Ishikawa (cell line): ENCODE measurements at regions not wholly inside any gene's neighbourhood (a gene's known extent, or its start where the extent isn't known, plus 50 kb on each side); places are given as distances from the start of the nearest gene placed in this dataset.

ENCODE experiments used
- CEBPB ChIP-seq: IDR thresholded peaks from 2 replicates; pipeline ENCODE4 v1.6.1; 2012
- CREB1 ChIP-seq: IDR thresholded peaks from 2 replicates; pipeline ENCODE4 v1.6.1; 2012; ENCODE audit warnings: low read depth
- EGR1 ChIP-seq: IDR thresholded peaks from 2 replicates; pipeline ENCODE4 v1.6.1; 2012
- EP300 ChIP-seq: IDR thresholded peaks from 2 replicates; pipeline ENCODE4 v1.6.1; 2012; ENCODE audit warnings: borderline replicate concordance
- FOXM1 ChIP-seq: IDR thresholded peaks from 2 replicates; pipeline ENCODE4 v1.6.1; 2012; ENCODE audit warnings: low read depth, borderline replicate concordance
- NFIC ChIP-seq: IDR thresholded peaks from 2 replicates; pipeline ENCODE4 v1.6.1; 2012
- RAD21 ChIP-seq: IDR thresholded peaks from 2 replicates; pipeline ENCODE4 v1.6.1; 2012; ENCODE audit warnings: low read depth
- TAF1 ChIP-seq: IDR thresholded peaks from 2 replicates; pipeline ENCODE4 v1.6.1; 2012; ENCODE audit warnings: low read depth, mild to moderate bottlenecking
- TCF12 ChIP-seq: IDR thresholded peaks from 2 replicates; pipeline ENCODE4 v1.6.1; 2012; ENCODE audit warnings: low read depth
- TEAD4 ChIP-seq: IDR thresholded peaks from 2 replicates; pipeline ENCODE4 v1.6.1; 2012
- YY1 ChIP-seq: IDR thresholded peaks from 2 replicates; pipeline ENCODE4 v1.6.1; 2012; ENCODE audit warnings: low read depth
- ZBTB7A ChIP-seq: IDR thresholded peaks from 2 replicates; pipeline ENCODE4 v1.6.1; 2012; ENCODE audit warnings: low read depth
- TF ChIP-seq, protein P1 (sequence below): IDR thresholded peaks from 2 replicates; pipeline ENCODE4 v1.6.1; 2012; ENCODE audit warnings: low read depth, mild to moderate bottlenecking
- TF ChIP-seq, protein P2 (sequence below): IDR thresholded peaks from 2 replicates; pipeline ENCODE4 v1.6.1; 2012
- TF ChIP-seq, protein P3 (sequence below): IDR thresholded peaks from 2 replicates; pipeline ENCODE4 v1.6.1; 2012

DNA sequence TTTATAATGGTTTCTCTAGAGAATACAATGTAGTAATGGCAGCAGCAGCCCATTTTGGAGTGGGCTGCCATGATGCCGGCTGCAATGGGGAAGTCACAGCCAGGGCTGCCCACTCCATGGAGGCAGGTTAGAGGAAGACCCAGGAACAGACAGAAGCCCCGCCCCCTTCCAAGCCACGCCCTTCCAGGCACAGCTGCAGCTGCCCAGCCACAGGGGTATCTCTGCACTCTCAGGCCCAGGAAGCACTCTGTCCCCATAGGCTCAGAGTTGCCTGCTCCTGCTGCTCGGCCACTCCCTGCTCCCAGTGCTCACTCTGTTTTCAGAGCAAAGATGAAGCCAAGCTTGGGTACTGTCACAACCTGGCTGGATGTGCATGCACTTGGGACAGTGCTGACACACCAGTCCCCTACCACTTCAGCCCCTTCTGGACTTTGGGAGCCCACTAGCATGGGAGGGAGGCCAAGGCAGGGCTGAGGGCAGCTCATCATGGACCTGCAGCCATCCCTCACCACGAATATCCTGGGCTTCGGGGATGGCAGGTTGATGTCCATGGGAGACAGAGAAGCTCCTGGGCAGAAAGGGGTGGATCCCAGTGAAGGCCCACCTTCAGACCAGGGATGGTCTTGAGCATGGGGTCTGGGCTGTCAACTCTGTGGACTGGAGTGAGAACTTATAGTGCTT lies 1224.2 kb downstream of the SLITRK5 start:
- TF ChIP-seq TCF12 (no peak), CREB1 (no peak), EGR1 (no peak), FOXM1 (no peak)

DNA sequence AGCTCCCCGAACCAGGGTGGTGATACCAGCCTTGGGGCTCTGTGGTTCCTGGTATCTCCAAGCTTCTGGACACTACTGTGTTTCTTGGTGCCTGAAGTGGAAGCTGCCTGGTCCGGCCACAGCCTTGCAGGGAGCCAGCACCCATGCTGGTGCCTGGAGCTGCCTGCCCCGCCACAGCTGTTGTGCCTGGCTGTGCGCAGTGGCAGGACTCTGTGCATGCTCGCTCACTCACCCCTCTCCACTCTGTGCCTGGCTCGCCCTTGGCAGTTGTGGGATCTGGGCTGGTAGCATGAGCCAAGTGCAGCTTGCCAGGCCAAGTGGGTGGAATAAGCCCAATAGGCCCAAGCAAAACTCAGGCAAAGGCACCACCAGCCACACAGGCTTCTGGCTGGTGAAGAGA lies 1225.3 kb downstream of the SLITRK5 start:
- TF ChIP-seq ZBTB7A (no peak), TCF12 (no peak), CREB1 (no peak), FOXM1 (no peak), RAD21 (no peak), TEAD4 (no peak), NFIC (no peak), EGR1 (no peak), YY1 (no peak), CEBPB (no peak), EP300 (no peak), TAF1 (no peak)
- TF ChIP-seq, protein P1, sequence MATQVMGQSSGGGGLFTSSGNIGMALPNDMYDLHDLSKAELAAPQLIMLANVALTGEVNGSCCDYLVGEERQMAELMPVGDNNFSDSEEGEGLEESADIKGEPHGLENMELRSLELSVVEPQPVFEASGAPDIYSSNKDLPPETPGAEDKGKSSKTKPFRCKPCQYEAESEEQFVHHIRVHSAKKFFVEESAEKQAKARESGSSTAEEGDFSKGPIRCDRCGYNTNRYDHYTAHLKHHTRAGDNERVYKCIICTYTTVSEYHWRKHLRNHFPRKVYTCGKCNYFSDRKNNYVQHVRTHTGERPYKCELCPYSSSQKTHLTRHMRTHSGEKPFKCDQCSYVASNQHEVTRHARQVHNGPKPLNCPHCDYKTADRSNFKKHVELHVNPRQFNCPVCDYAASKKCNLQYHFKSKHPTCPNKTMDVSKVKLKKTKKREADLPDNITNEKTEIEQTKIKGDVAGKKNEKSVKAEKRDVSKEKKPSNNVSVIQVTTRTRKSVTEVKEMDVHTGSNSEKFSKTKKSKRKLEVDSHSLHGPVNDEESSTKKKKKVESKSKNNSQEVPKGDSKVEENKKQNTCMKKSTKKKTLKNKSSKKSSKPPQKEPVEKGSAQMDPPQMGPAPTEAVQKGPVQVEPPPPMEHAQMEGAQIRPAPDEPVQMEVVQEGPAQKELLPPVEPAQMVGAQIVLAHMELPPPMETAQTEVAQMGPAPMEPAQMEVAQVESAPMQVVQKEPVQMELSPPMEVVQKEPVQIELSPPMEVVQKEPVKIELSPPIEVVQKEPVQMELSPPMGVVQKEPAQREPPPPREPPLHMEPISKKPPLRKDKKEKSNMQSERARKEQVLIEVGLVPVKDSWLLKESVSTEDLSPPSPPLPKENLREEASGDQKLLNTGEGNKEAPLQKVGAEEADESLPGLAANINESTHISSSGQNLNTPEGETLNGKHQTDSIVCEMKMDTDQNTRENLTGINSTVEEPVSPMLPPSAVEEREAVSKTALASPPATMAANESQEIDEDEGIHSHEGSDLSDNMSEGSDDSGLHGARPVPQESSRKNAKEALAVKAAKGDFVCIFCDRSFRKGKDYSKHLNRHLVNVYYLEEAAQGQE = no peak
- TF ChIP-seq, protein P2, sequence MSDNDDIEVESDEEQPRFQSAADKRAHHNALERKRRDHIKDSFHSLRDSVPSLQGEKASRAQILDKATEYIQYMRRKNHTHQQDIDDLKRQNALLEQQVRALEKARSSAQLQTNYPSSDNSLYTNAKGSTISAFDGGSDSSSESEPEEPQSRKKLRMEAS = no peak
- TF ChIP-seq, protein P3, sequence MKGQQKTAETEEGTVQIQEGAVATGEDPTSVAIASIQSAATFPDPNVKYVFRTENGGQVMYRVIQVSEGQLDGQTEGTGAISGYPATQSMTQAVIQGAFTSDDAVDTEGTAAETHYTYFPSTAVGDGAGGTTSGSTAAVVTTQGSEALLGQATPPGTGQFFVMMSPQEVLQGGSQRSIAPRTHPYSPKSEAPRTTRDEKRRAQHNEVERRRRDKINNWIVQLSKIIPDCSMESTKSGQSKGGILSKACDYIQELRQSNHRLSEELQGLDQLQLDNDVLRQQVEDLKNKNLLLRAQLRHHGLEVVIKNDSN = no peak

DNA sequence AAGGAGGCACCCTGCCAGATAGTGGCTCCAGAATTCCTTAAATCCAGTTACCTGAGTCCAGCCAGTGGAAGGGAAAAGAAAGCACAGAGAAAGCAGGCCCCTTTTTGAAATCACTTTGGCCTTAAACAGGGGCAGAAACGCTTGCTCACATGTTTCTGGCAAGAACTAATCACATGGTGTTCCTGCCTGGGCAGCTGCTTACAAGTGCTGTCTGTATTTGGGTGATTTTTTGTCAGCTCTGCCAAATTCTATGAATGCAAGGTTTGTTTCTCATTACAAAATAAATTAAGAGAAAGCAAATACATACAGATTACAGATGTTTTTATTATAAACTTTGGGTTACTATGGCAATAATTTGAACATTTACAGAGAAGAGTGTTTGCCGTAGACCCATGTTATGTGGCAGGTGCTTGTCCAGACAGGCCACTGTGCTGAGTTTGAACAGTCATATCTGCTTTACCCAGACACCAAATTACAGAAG lies 1237.8 kb downstream of the SLITRK5 start:
- TF ChIP-seq FOXM1 (no peak), ZBTB7A (no peak), EGR1 (no peak)
- TF ChIP-seq, protein P1 = no peak

DNA sequence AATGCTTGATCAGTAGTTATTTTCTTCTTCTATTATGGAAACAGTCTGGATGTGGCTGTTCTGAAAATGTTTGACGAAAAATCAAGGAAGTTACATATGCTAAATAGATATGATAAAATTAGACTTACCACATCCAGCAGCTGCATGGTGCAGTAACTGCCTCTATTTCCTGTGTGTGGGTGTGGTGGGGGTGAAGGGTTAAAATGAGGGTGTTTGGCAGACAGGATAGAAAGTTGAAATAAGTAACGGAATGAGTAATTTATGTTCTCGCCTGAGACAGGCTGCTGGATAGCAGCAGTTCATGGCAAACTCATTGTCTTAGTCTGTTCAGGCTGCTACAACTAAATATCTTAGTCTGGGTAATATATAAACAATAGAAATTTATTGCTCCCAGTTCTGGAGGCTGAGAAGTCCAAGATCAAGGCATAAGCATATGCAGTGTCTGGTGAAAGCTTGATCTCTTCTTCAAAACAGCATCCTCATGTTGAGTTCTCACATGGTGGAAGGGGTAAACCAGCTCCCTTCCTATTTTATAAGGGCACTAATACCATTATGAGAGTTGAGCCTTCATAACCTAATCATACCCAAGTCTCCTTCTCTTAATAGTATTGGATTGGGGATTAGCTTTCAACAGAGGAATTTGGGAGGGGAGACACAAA lies 1248.9 kb downstream of the SLITRK5 start:
- TF ChIP-seq TCF12 (no peak), RAD21 (no peak), TEAD4 (no peak), FOXM1 (no peak), YY1 (no peak), CEBPB (no peak), TAF1 (no peak)
- TF ChIP-seq, protein P2 = no peak

DNA sequence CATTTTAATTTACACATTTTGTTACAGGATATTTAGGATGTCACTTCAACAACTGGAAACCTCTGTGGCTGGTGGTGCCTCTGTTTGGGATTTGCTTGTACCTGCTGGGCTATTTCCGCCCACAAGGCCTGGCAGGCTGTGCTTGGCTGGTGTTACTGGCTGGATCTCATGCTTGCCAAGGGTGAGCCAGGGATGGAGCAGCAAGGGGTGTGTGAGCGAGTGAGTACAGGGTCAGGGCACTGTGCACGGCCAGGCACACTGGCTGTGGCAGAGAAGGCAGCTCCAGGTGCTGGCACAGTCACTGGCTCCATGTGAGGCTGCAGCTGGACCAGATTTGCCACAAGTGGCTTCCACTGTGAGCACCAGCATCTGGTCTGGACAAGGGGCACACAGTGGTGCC lies 1254.8 kb downstream of the SLITRK5 start:
- TF ChIP-seq EGR1 = no peak
- no peak for TF ChIP-seq TEAD4
- TF ChIP-seq ZBTB7A = no peak
- no peak for TF ChIP-seq FOXM1
- TF ChIP-seq, protein P1 = no peak
- TF ChIP-seq CEBPB = no peak
- no peak for TF ChIP-seq YY1
- no peak for TF ChIP-seq TAF1
- TF ChIP-seq RAD21 = no peak
- TF ChIP-seq EP300 = no peak
- TF ChIP-seq NFIC = no peak
- TF ChIP-seq TCF12 = no peak
